Activated CD4-positive, alpha-beta memory T cell treated with anti-CD3 and anti-CD28 coated beads for 36 hours (primary cell): ENCODE measurements at regions not wholly inside any gene's neighbourhood (a gene's known extent, or its start where the extent isn't known, plus 50 kb on each side); places are given as distances from the start of the nearest gene placed in this dataset.
"Not testable (repeated sequence)": the region's sequence is repeated elsewhere in the genome, so short reads cannot be mapped to it uniquely, and the experiment has no call there.

ENCODE experiments used
- CTCF ChIA-PET: fragments of 350-600 bp; sonication (Branson Sonifier 250); formaldehyde crosslinking; loops from one replicate; lab custom pipeline; 2021; ENCODE audit warnings: antibody characterized with exemption, inconsistent platforms; lab: Charles Lee
- POLR2A ChIA-PET: fragments of 350-600 bp; sonication (Branson Sonifier 250); formaldehyde crosslinking; loops from one replicate; lab custom pipeline; 2021; ENCODE audit warnings: antibody characterized with exemption; lab: Charles Lee
- DNase-seq: peaks from one replicate; pipeline ENCODE4 v3.0.0-alpha.2; 2020
- H3K27ac Mint-ChIP-seq: one replicate; pipeline ENCODE4 v1.8.0; 2021; ENCODE audit warnings: mixed read lengths
- H3K27me3 Mint-ChIP-seq: one replicate; pipeline ENCODE4 v1.8.0; 2021; ENCODE audit warnings: mixed read lengths
- H3K36me3 Mint-ChIP-seq: one replicate; pipeline ENCODE4 v1.8.0; 2021; ENCODE audit warnings: mixed read lengths
- H3K4me1 Mint-ChIP-seq: one replicate; pipeline ENCODE4 v1.8.0; 2021; ENCODE audit warnings: low read depth, mixed read lengths
- H3K4me3 Mint-ChIP-seq: one replicate; pipeline ENCODE4 v1.8.0; 2021; ENCODE audit warnings: mild to moderate bottlenecking, mixed read lengths
- H3K9me3 Mint-ChIP-seq: one replicate; pipeline ENCODE4 v1.8.0; 2021; ENCODE audit warnings: mixed read lengths
- intact Hi-C: fragments of 100-400 bp; cut with micrococcal nuclease; formaldehyde crosslinking; loops from one replicate; pipeline ENCODE4 v1.15.1; 2023

- intact Hi-C loops = no loop called here
- DNase-seq = no peak
- Mint-ChIP-seq H3K4me1 (no peaks in the 10 kb centered on the region), H3K4me3 (no peak overlapping the region), H3K9me3 (no peaks in the 10 kb centered on the region), H3K27ac (no peak overlapping the region), H3K27me3 (peaks cover 13% of the 10 kb centered on the region), H3K36me3 (no peaks in the 10 kb centered on the region)
- CTCF ChIA-PET = no interaction called here
- POLR2A ChIA-PET = no interaction called here
Measured at GRCh38 chr3:140854961-140855360, 86.7 kb upstream of the SLC25A36 start.

GRCh38 chr3:140856905-140857304 is 84.7 kb upstream of the SLC25A36 start:
- ChIA-PET POLR2A (no interaction called here), CTCF (no interaction called here)
- no peak for DNase-seq
- intact Hi-C loops = no loop called here
- no peaks in the 10 kb centered on the region for H3K36me3 Mint-ChIP-seq
- H3K27ac Mint-ChIP-seq = no peak overlapping the region
- no peak overlapping the region for H3K4me3 Mint-ChIP-seq
- H3K9me3 Mint-ChIP-seq = no peaks in the 10 kb centered on the region
- H3K27me3 Mint-ChIP-seq = peaks cover 7% of the 10 kb centered on the region
- no peaks in the 10 kb centered on the region for H3K4me1 Mint-ChIP-seq

- Mint-ChIP-seq H3K9me3 (no peaks in the 10 kb centered on the region), H3K4me3 (no peak overlapping the region), H3K36me3 (no peaks in the 10 kb centered on the region), H3K4me1 (no peaks in the 10 kb centered on the region), H3K27me3 (peaks cover 5% of the 10 kb centered on the region), H3K27ac (no peak overlapping the region)
- intact Hi-C loops = no loop called here
- POLR2A ChIA-PET = no interaction called here
- CTCF ChIA-PET = no interaction called here
- DNase-seq = no peak
Measured at GRCh38 chr3:140857993-140858392, 83.6 kb upstream of the SLC25A36 start.

- ChIA-PET CTCF (no interaction called here), POLR2A (no interaction called here)
- Mint-ChIP-seq H3K4me1 (no peaks in the 10 kb centered on the region), H3K27ac (no peak overlapping the region), H3K9me3 (no peaks in the 10 kb centered on the region), H3K36me3 (no peaks in the 10 kb centered on the region), H3K27me3 (peaks cover 3% of the 10 kb centered on the region), H3K4me3 (no peak overlapping the region)
- no peak for DNase-seq
- intact Hi-C loops = loop anchor here (5.0 kb wide), 1 partner anchor 922 kb away; the partner anchor contains the start of gene CLSTN2
Measured at GRCh38 chr3:140859592-140860336, 81.9 kb upstream of the SLC25A36 start.

- CTCF ChIA-PET = interaction anchor here (1.1 to 1.5 kb wide), 5 partner anchors 13 to 1429 kb away, joined by 3 to 7 read pairs (median 3); no protein-coding TSS in a partner anchor
- DNase-seq = peak; percentile 38
- no peaks in the 10 kb centered on the region for H3K36me3 Mint-ChIP-seq
- H3K27ac Mint-ChIP-seq = no peak overlapping the region
- intact Hi-C loops = loop anchor here (5.0 kb wide), 1 partner anchor 926 kb away; the partner anchor contains the start of gene CLSTN2
- POLR2A ChIA-PET = no interaction called here
- H3K9me3 Mint-ChIP-seq = no peaks in the 10 kb centered on the region
- peaks cover 6% of the 10 kb centered on the region for H3K27me3 Mint-ChIP-seq
- no peaks in the 10 kb centered on the region for H3K4me1 Mint-ChIP-seq
- H3K4me3 Mint-ChIP-seq = no peak overlapping the region
Measured at GRCh38 chr3:140863580-140864009, 78.0 kb upstream of the SLC25A36 start.

- ChIA-PET POLR2A (no interaction called here), CTCF (no interaction called here)
- H3K36me3 Mint-ChIP-seq = no peaks in the 10 kb centered on the region
- no peak overlapping the region for H3K27ac Mint-ChIP-seq
- H3K4me3 Mint-ChIP-seq = no peak overlapping the region
- no peaks in the 10 kb centered on the region for H3K4me1 Mint-ChIP-seq
- peaks cover 8% of the 10 kb centered on the region for H3K27me3 Mint-ChIP-seq
- H3K9me3 Mint-ChIP-seq = no peaks in the 10 kb centered on the region
- intact Hi-C loops = no loop called here
- DNase-seq = no peak
Measured at GRCh38 chr3:140870351-140870750, 71.3 kb upstream of the SLC25A36 start.

GRCh38 chr3:140871022-140871421 is 70.6 kb upstream of the SLC25A36 start:
- Mint-ChIP-seq H3K4me1 (no peaks in the 10 kb centered on the region), H3K27me3 (peaks cover 8% of the 10 kb centered on the region), H3K4me3 (no peak overlapping the region), H3K9me3 (no peaks in the 10 kb centered on the region), H3K27ac (no peak overlapping the region), H3K36me3 (no peaks in the 10 kb centered on the region)
- no peak for DNase-seq
- ChIA-PET POLR2A (no interaction called here), CTCF (no interaction called here)
- intact Hi-C loops = no loop called here

- H3K27me3 Mint-ChIP-seq, intact Hi-C loops, H3K4me1 Mint-ChIP-seq, DNase-seq, POLR2A ChIA-PET, H3K9me3 Mint-ChIP-seq, H3K36me3 Mint-ChIP-seq, CTCF ChIA-PET, H3K27ac Mint-ChIP-seq, H3K4me3 Mint-ChIP-seq: not testable (repeated sequence)
Measured at GRCh38 chr3:140872165-140872564, 69.5 kb upstream of the SLC25A36 start.

GRCh38 chr3:140883428-140884040 is 58.1 kb upstream of the SLC25A36 start:
- Mint-ChIP-seq H3K4me1 (no peaks in the 10 kb centered on the region), H3K27ac (no peak overlapping the region), H3K27me3 (peaks cover 23% of the 10 kb centered on the region), H3K36me3 (no peaks in the 10 kb centered on the region), H3K4me3 (no peak overlapping the region), H3K9me3 (peaks cover 14% of the 10 kb centered on the region)
- POLR2A ChIA-PET = no interaction called here
- intact Hi-C loops = no loop called here
- no peak for DNase-seq
- CTCF ChIA-PET = no interaction called here

- H3K27ac Mint-ChIP-seq, H3K4me3 Mint-ChIP-seq, CTCF ChIA-PET, H3K36me3 Mint-ChIP-seq, intact Hi-C loops, H3K4me1 Mint-ChIP-seq, POLR2A ChIA-PET, DNase-seq: not testable (repeated sequence)
- Mint-ChIP-seq H3K9me3 (peaks cover 14% of the 10 kb centered on the region), H3K27me3 (peaks cover 11% of the 10 kb centered on the region)
Measured at GRCh38 chr3:140885697-140886096, 55.9 kb upstream of the SLC25A36 start.
